ENCODE measurements at regions not wholly inside any gene's neighbourhood (a gene's known extent, or its start where the extent isn't known, plus 50 kb on each side); places are given as distances from the start of the nearest gene placed in this dataset.
"Not testable (repeated sequence)": the region's sequence is repeated elsewhere in the genome, so short reads cannot be mapped to it uniquely, and the experiment has no call there.

GRCh38 chr18:49725809-49726674, 87.3 kb downstream of the ACAA2 start:
- H3K4me3 ChIP-seq (ENCODE audit: low read depth, low read length) = no peak overlapping the region
- TF ChIP-seq, protein P1, sequence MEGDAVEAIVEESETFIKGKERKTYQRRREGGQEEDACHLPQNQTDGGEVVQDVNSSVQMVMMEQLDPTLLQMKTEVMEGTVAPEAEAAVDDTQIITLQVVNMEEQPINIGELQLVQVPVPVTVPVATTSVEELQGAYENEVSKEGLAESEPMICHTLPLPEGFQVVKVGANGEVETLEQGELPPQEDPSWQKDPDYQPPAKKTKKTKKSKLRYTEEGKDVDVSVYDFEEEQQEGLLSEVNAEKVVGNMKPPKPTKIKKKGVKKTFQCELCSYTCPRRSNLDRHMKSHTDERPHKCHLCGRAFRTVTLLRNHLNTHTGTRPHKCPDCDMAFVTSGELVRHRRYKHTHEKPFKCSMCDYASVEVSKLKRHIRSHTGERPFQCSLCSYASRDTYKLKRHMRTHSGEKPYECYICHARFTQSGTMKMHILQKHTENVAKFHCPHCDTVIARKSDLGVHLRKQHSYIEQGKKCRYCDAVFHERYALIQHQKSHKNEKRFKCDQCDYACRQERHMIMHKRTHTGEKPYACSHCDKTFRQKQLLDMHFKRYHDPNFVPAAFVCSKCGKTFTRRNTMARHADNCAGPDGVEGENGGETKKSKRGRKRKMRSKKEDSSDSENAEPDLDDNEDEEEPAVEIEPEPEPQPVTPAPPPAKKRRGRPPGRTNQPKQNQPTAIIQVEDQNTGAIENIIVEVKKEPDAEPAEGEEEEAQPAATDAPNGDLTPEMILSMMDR (IDR thresholded peaks at IDR 0.05; ENCODE audit: insufficient read depth, low read length) = peak; percentile 55
- DNase-seq (ENCODE audit: low read depth) = peak; percentile 99

GRCh38 chr18:49723648-49724180, 89.6 kb downstream of the ACAA2 start:
- DNase-seq (ENCODE audit: low read depth) = peak; percentile 86
- no peak overlapping the region for H3K4me3 ChIP-seq (ENCODE audit: low read depth, low read length)
- TF ChIP-seq, protein P1 (IDR thresholded peaks at IDR 0.05; ENCODE audit: insufficient read depth, low read length) = no peak

DNA sequence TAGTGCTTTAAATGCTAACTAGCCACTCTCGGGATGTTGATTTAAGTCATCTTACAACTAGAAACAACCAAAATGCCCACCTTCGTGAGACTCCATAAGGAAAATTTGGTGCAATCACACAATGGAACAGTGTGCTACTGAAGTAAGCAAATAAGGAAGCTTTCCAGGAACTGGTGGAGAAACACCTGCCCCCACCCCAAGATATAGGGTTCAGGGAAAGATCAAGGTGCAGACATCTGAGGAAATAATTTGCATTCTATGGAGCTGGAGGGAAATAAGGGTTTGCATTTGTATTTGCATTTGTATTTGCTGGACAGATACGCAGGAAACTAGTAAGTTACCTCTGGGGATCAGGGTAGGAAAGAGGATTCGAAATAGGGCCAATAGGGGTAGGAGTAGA, 90.9 kb downstream of the ACAA2 start:
- no peak for DNase-seq (ENCODE audit: low read depth)
- H3K4me3 ChIP-seq (ENCODE audit: low read depth, low read length) = no peak overlapping the region
- TF ChIP-seq, protein P1 (IDR thresholded peaks at IDR 0.05; ENCODE audit: insufficient read depth, low read length) = no peak

DNA sequence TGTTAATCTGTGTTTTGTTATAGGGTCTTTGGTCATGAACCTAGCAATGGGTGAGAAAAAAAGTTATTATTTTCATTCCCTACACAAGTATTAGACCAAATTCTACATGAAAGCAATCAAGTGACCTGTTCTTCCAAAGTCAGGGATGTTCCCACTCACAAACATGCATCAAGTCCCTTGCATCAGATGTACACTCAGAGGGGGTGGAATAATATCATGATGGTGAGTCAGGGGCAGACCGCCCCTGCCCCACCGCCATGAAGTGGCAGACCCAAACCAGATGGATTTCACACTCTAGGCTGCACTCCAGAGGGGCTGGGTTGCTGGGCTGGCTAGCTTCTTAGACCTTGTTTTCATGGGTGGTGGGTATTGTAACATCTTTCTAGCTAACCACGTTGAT, 91.4 kb downstream of the ACAA2 start:
- H3K4me3 ChIP-seq (ENCODE audit: low read depth, low read length) = no peak overlapping the region
- no peak for DNase-seq (ENCODE audit: low read depth)
- TF ChIP-seq, protein P1 (IDR thresholded peaks at IDR 0.05; ENCODE audit: insufficient read depth, low read length) = no peak

DNA sequence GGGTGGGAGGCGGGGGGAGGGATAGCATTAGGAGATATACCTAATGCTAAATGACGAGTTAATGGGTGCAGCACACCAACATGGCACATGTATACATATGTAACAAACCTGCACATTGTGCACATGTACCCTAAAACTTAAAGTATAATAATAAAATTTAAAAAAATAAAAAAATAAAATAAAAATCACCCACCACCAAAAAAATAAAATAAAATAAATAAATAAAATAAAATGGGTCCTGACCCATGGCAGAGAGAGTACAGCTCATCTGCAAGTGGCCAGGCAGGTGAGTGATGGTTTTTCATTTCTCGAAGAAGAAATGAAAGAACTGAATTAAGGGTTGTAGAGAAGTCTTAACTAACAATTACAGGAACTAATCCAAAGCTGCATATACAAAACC, 92.4 kb downstream of the ACAA2 start:
- not testable (repeated sequence) for DNase-seq (ENCODE audit: low read depth); H3K4me3 ChIP-seq (ENCODE audit: low read depth, low read length)

DNA sequence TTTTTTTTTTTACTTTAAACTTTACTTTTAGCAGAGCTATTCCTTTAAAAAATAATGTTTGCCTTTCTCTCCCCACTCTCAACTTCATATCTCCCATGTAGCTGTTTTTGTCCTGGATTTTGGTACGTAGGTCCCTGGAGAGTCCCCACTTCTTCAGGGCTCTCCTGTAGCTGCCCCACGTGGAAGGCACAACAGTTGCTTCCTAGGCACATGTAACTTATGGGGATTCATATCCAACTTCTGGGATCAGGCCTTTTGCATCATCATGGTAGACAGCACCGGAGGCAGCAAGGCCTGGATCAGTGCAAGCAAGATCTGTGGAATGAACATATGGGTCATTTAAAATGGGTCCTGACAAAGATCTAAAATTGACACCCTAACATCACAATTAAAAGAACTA, 95.7 kb downstream of the ACAA2 start:
- TF ChIP-seq, protein P1 (IDR thresholded peaks at IDR 0.05; ENCODE audit: insufficient read depth, low read length) = no peak
- no peak for DNase-seq (ENCODE audit: low read depth)
- no peak overlapping the region for H3K4me3 ChIP-seq (ENCODE audit: low read depth, low read length)

DNA sequence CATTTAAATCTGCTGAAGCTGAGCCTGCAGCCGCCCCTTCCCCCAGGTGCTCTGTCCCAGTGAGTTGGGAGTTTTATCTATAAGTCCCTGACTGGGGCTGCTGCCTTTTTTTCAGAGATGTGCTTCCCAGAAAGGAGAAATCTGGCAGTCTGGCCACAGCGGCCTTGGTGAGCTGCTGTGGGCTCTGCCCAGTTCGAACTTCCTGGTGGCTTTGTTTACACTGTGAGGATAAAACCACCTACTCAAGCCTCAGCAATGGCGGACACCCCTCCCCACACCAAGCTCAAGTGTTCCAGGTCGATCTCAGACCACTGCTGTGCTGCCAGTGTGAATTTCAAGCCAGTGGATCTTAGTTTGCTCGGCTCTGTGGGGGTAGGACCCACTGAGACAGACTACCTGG, 97.3 kb downstream of the ACAA2 start:
- DNase-seq (ENCODE audit: low read depth) = no peak
- H3K4me3 ChIP-seq (ENCODE audit: low read depth, low read length) = no peak overlapping the region
- TF ChIP-seq, protein P1 (IDR thresholded peaks at IDR 0.05; ENCODE audit: insufficient read depth, low read length) = no peak

Data from fibroblast of the aortic adventitia (primary cell).